H1 (cell line): ENCODE measurements at regions not wholly inside any gene's neighbourhood (a gene's known extent, or its start where the extent isn't known, plus 50 kb on each side); places are given as distances from the start of the nearest gene placed in this dataset.

Experiments used
- CTCF ChIA-PET: fragments of 300-600 bp; sonication (Branson Sonifier 250); formaldehyde crosslinking; loops from one replicate; lab custom pipeline; 2021; ENCODE audit not compliant: partially characterized antibody; lab: Charles Lee
- POLR2A ChIA-PET: fragments of 300-600 bp; sonication (Branson Sonifier 250); formaldehyde crosslinking; loops from one replicate; lab custom pipeline; 2021; ENCODE audit warnings: inconsistent platforms; ENCODE audit not compliant: partially characterized antibody; lab: Charles Lee
- DNase-seq, 2 experiments: peaks; one replicate each; pipeline versions ENCODE4 v3.0.0 to v3.0.0-alpha.2; 2010 to 2022; ENCODE audit warnings: low spot score in 2 of 2, low read depth in 1 of 2, mixed read lengths in 1 of 2
- FAIRE-seq: peaks from 2 replicates; lab custom pipeline; 2011; peaks lifted over from hg19 to GRCh38; lab: Jason Lieb, UNC
- H2AFZ ChIP-seq: 2 replicates; pipeline ENCODE4 v1.8.1; 2012; ENCODE audit warnings: low read length, inconsistent platforms
- H2AK5ac ChIP-seq: 2 replicates; pipeline ENCODE4 v1.6.1; 2013; ENCODE audit warnings: low read depth, low read length
- H2BK120ac ChIP-seq: replicated peaks from 2 replicates; pipeline ENCODE3; 2013; ENCODE audit warnings: low read depth, low read length, inconsistent platforms
- H2BK12ac ChIP-seq: 2 replicates; pipeline ENCODE4 v1.6.1; 2013; ENCODE audit warnings: low read depth, low read length
- H2BK15ac ChIP-seq: 2 replicates; pipeline ENCODE4 v1.6.1; 2013; ENCODE audit warnings: low read length
- H2BK20ac ChIP-seq: 2 replicates; pipeline ENCODE4 v1.6.1; 2013; ENCODE audit warnings: low read length
- H2BK5ac ChIP-seq: 2 replicates; pipeline ENCODE4 v1.6.1; 2013; ENCODE audit warnings: low read depth, low read length
- H3K14ac ChIP-seq: 2 replicates; pipeline ENCODE4 v1.6.1; 2013; ENCODE audit warnings: inconsistent platforms; ENCODE audit not compliant: insufficient read length
- H3K18ac ChIP-seq: 2 replicates; pipeline ENCODE4 v1.6.1; 2013; ENCODE audit warnings: low read length; ENCODE audit errors: extremely low read depth
- H3K23ac ChIP-seq: 2 replicates; pipeline ENCODE4 v1.6.1; 2013; ENCODE audit warnings: inconsistent platforms; ENCODE audit not compliant: insufficient read length
- H3K23me2 ChIP-seq: 2 replicates; pipeline ENCODE4 v1.6.1; 2013; ENCODE audit warnings: low read depth, low read length
- H3K27ac ChIP-seq: 2 replicates; pipeline ENCODE4 v1.6.1; 2011; ENCODE audit warnings: low read depth, low read length, inconsistent platforms
- H3K27me3 ChIP-seq, 4 experiments: replicated peaks in 1 of 4; 1 replicate in 1 of 4; 2 replicates in 3 of 4; pipeline versions ENCODE4 v1.6.1 to v1.8.1; 2011 to 2013; ENCODE audit warnings: low read length in 3 of 4, mild to moderate bottlenecking in 3 of 4, inconsistent platforms in 2 of 4, mixed read lengths in 2 of 4, moderate library complexity in 1 of 4; ENCODE audit not compliant: control insufficient read depth in 3 of 4, insufficient read depth in 3 of 4; ENCODE audit errors: extremely low read depth in 1 of 4
- H3K36me3 ChIP-seq, 4 experiments: 2 replicates each; pipeline versions ENCODE4 v1.6.1 to v1.8.1; 2011 to 2013; ENCODE audit warnings: mild to moderate bottlenecking in 4 of 4, low read length in 3 of 4, moderate library complexity in 2 of 4, control low read depth in 1 of 4, inconsistent platforms in 1 of 4; ENCODE audit not compliant: insufficient read depth in 4 of 4, control insufficient read depth in 2 of 4
- H3K4ac ChIP-seq: replicated peaks from 2 replicates; pipeline ENCODE3; 2013; ENCODE audit warnings: low read length, low read depth, mixed read lengths, inconsistent platforms; ENCODE audit not compliant: insufficient read length
- H3K4me1 ChIP-seq, 4 experiments: replicated peaks in 1 of 4; 1 replicate in 1 of 4; 2 replicates in 3 of 4; pipeline versions ENCODE4 v1.6.1 to v1.8.1; 2011 to 2013; ENCODE audit warnings: low read length in 3 of 4, inconsistent platforms in 2 of 4, mixed read lengths in 1 of 4; ENCODE audit not compliant: insufficient read depth in 4 of 4, control insufficient read depth in 3 of 4
- H3K4me2 ChIP-seq, 2 experiments: 2 replicates each; pipeline versions ENCODE4 v1.6.1 to v1.8.1; 2011 to 2013; ENCODE audit warnings: low read depth in 2 of 2, low read length in 2 of 2, control low read depth in 1 of 2, inconsistent platforms in 1 of 2, mild to moderate bottlenecking in 1 of 2; ENCODE audit not compliant: insufficient read depth in 1 of 2
- H3K4me3 ChIP-seq, 4 experiments: fragments of 200-600, 300-600 bp in 1 of 4; sonication (generic), shearing (Covaris generic), sonication (Bioruptor Twin) in 1 of 4; 2 replicates each; pipeline versions ENCODE4 v1.5.1 to v1.8.1; 2011 to 2016; ENCODE audit warnings: low read length in 4 of 4, low read depth in 3 of 4, control low read depth in 2 of 4, inconsistent platforms in 2 of 4, mild to moderate bottlenecking in 2 of 4, mixed read lengths in 1 of 4, moderate library complexity in 1 of 4; ENCODE audit not compliant: insufficient read depth in 2 of 4; ENCODE audit errors: extremely low read depth in 1 of 4
- H3K56ac ChIP-seq: replicated peaks from 2 replicates; pipeline ENCODE3; 2013; ENCODE audit warnings: low read depth, mild to moderate bottlenecking, mixed read lengths, low read length, inconsistent platforms; ENCODE audit not compliant: insufficient read length
- H3K79me1 ChIP-seq: 2 replicates; pipeline ENCODE4 v1.6.1; 2013; ENCODE audit warnings: low read depth, low read length, control low read depth
- H3K79me2 ChIP-seq, 2 experiments: 2 replicates each; pipeline versions ENCODE4 v1.6.1 to v1.8.1; 2012 to 2013; ENCODE audit warnings: low read length in 2 of 2, mild to moderate bottlenecking in 2 of 2, inconsistent platforms in 1 of 2; ENCODE audit not compliant: insufficient read depth in 2 of 2, control insufficient read depth in 1 of 2
- H3K9ac ChIP-seq, 4 experiments: replicated peaks in 1 of 4; 1 replicate in 1 of 4; 2 replicates in 3 of 4; pipeline versions ENCODE4 v1.6.1 to v1.8.1; 2011 to 2013; ENCODE audit warnings: low read depth in 3 of 4, low read length in 3 of 4, control low read depth in 2 of 4, mild to moderate bottlenecking in 2 of 4, moderate library complexity in 2 of 4, inconsistent platforms in 1 of 4; ENCODE audit errors: extremely low read depth in 1 of 4
- H3K9me3 ChIP-seq, 2 experiments: 2 replicates each; pipeline versions ENCODE4 v1.6.1 to v1.8.1; 2012 to 2013; ENCODE audit warnings: mild to moderate bottlenecking in 2 of 2, moderate library complexity in 2 of 2, control low read depth in 1 of 2, inconsistent platforms in 1 of 2, low read depth in 1 of 2, low read length in 1 of 2, mixed read lengths in 1 of 2; ENCODE audit not compliant: insufficient read depth in 2 of 2
- H4K20me1 ChIP-seq, 2 experiments: replicated peaks in 1 of 2; 2 replicates each; pipeline versions ENCODE3 to v1.8.1; 2011 to 2013; ENCODE audit warnings: inconsistent platforms in 2 of 2, low read length in 2 of 2, mild to moderate bottlenecking in 1 of 2; ENCODE audit not compliant: insufficient read depth in 2 of 2, control insufficient read depth in 1 of 2
- H4K5ac ChIP-seq: 2 replicates; pipeline ENCODE4 v1.6.1; 2013; ENCODE audit warnings: low read length, low read depth, mixed read lengths, inconsistent platforms; ENCODE audit not compliant: insufficient read length
- H4K8ac ChIP-seq: 2 replicates; pipeline ENCODE4 v1.8.0; 2013; ENCODE audit warnings: mild to moderate bottlenecking, moderate library complexity, low read length, inconsistent platforms; ENCODE audit not compliant: insufficient read depth; ENCODE audit errors: extremely low read depth
- H4K91ac ChIP-seq: replicated peaks from 2 replicates; pipeline ENCODE3; 2013; ENCODE audit warnings: low read length, mixed read lengths, inconsistent platforms; ENCODE audit not compliant: insufficient read length
- ASH2L ChIP-seq: fragments of 200-600, 300-600 bp; sonication (generic); IDR thresholded peaks from one replicate; pipeline ENCODE4 v1.7.1; 2017; ENCODE audit warnings: low read length
- CEBPB ChIP-seq: IDR thresholded peaks from 2 replicates; pipeline ENCODE4 v1.6.1; 2012; ENCODE audit warnings: low read depth, low read length
- CHD1 ChIP-seq: IDR thresholded peaks from 2 replicates; pipeline ENCODE4 v1.6.1; 2012; ENCODE audit warnings: low read depth, low read length, improper control_type of control experiment
- E2F6 ChIP-seq: IDR thresholded peaks from 2 replicates; pipeline ENCODE4 v1.6.1; 2012; ENCODE audit warnings: inconsistent platforms
- KDM5A ChIP-seq: fragments of 200-600 bp; IDR thresholded peaks from 2 replicates; pipeline ENCODE4 v1.7.1; 2012; ENCODE audit warnings: mild to moderate bottlenecking, low read length, inconsistent platforms, mixed read lengths
- MAFK ChIP-seq: IDR thresholded peaks from 2 replicates; pipeline ENCODE4 v1.6.1; 2012; ENCODE audit warnings: low read depth, mild to moderate bottlenecking, improper control_type of control experiment, low read length
- RAD21 ChIP-seq, 2 experiments: IDR thresholded peaks in 1 of 2; conservative IDR thresholded peaks in 1 of 2; 2 replicates each; pipeline ENCODE4 v1.6.1; 2011; ENCODE audit warnings: low read depth in 2 of 2, low read length in 2 of 2, improper control_type of control experiment in 1 of 2, inconsistent platforms in 1 of 2, mild to moderate bottlenecking in 1 of 2, moderate library complexity in 1 of 2
- SAP30 ChIP-seq: fragments of 300-600 bp; sonication (generic); IDR thresholded peaks from 2 replicates; pipeline ENCODE4 v1.7.1; 2012; ENCODE audit warnings: low read length, moderate library complexity, mild to moderate bottlenecking, inconsistent platforms; ENCODE audit not compliant: insufficient read depth, insufficient replicate concordance
- SP2 ChIP-seq: IDR thresholded peaks from 2 replicates; pipeline ENCODE4 v1.6.1; 2012; ENCODE audit warnings: mild to moderate bottlenecking, low read length, inconsistent platforms
- SP4 ChIP-seq: IDR thresholded peaks from 2 replicates; pipeline ENCODE4 v1.6.1; 2012; ENCODE audit warnings: low read length, inconsistent platforms
- SUZ12 ChIP-seq: fragments of 200-600 bp; sonication (generic); IDR thresholded peaks from 2 replicates; pipeline ENCODE4 v1.6.1; 2012; ENCODE audit warnings: mild to moderate bottlenecking, inconsistent platforms, low read length, moderate library complexity, mixed read lengths
- TCF12 ChIP-seq: IDR thresholded peaks from 2 replicates; pipeline ENCODE4 v1.6.1; 2011; ENCODE audit warnings: low read depth, mild to moderate bottlenecking, low read length
- WGBS, 2 experiments: shearing (Covaris generic) in 1 of 2; methylation state at CpG; one replicate each; pipeline versions ENCODE4 v1.1.6 to v1.1.7; 2013 to 2015; ENCODE audit warnings: low lambda C conversion rate in 2 of 2, mixed read lengths in 2 of 2, inconsistent platforms in 1 of 2, low coverage in 1 of 2, missing lambda C conversion rate in 1 of 2; ENCODE audit not compliant: insufficient replicate concordance in 2 of 2, insufficient coverage in 1 of 2, insufficient read length in 1 of 2; ENCODE audit errors: extremely low coverage in 1 of 2, missing lambda C conversion rate in 1 of 2; 5-methylcytosine and 5-hydroxymethylcytosine counted together

- Histone ChIP-seq H3K79me2 (no peaks in the 10 kb centered on the region), H4K5ac (no peak overlapping the region), H3K56ac (no peak overlapping the region), H3K14ac (no peak overlapping the region), H2BK20ac (no peak overlapping the region), H3K4me2 (no peak overlapping the region), H3K4me1 (no peaks in the 10 kb centered on the region), H3K36me3 (no peaks in the 10 kb centered on the region), H3K27me3 (no peaks in the 10 kb centered on the region), H3K18ac (no peak overlapping the region), H2BK12ac (no peak overlapping the region), H4K91ac (no peak overlapping the region), H3K4me3 (no peak overlapping the region), H3K9me3 (no peaks in the 10 kb centered on the region), H2BK120ac (no peak overlapping the region), H3K23ac (no peak overlapping the region), H3K9ac (no peak overlapping the region), H3K79me1 (no peaks in the 10 kb centered on the region), H3K23me2 (peaks cover 10% of the 10 kb centered on the region; the same call in 1 of the 2 replicates), H3K27ac (no peak overlapping the region), H3K4ac (no peak overlapping the region), H2AFZ (no peak overlapping the region), H2BK15ac (no peak overlapping the region), H2AK5ac (no peak overlapping the region), H2BK5ac (no peak overlapping the region), H4K8ac (no peak overlapping the region), H4K20me1 (peaks cover 0 to 5% of the 10 kb centered on the region in 2 experiments)
- no peak for DNase-seq
- ChIA-PET POLR2A (no interaction called here), CTCF (interaction anchor here (0.6 to 1.1 kb wide), 4 partner anchors 9 to 842 kb away, joined by 3 to 4 read pairs (median 3); no protein-coding TSS in a partner anchor)
- no peak for FAIRE-seq
- WGBS, 2 experiments = 88% methylated on average over 8 of the region's 8 CpGs; no CpG with 5 or more reads in 1 of the 2 experiments
- TF ChIP-seq SP2 (no peak), SUZ12 (no peak), TCF12 (no peak), RAD21 (IDR thresholded peaks at IDR 0.05 in 1 of 2, conservative IDR thresholded peaks at IDR 0.05 in 1 of 2; ENCODE audit: low read depth in 2 of 2, low read length in 2 of 2) (no peak), KDM5A (no peak), E2F6 (no peak), CEBPB (no peak), ASH2L (no peak), SAP30 (no peak), MAFK (no peak), CHD1 (no peak), SP4 (no peak)
These were observed 184.6 kb downstream of the JCAD start for GRCh38 chr10:29874606-29875269.
